ENCODE measurements at regions not wholly inside any gene's neighbourhood (a gene's known extent, or its start where the extent isn't known, plus 50 kb on each side); places are given as distances from the start of the nearest gene placed in this dataset.

DNA sequence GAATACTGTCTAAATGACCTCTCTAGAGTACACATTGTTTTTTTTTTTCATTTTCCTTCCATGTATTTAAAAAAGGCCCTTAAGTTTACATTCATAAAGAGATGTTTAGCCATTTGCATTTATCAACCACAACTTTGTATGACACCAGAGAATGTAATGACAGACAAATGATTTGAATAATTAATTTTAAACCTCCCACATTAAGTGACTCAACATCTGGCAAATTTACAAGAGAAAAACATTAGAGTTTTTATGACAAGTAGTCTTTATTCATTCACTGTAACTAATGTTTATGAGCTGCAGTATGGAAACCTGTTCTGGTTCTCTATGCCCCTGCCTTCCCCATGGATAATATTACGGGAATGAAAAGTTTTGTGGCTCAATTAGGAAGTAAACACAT is 1093.8 kb upstream of the CDH9 start:
- no peak overlapping the region for H3K4me2 ChIP-seq (ENCODE audit: low read length)
- H3K79me2 ChIP-seq (ENCODE audit: insufficient read depth, low read depth, low read length), result no peaks in the 10 kb centered on the region
- no peak overlapping the region for H3K4me3 ChIP-seq (ENCODE audit: low read depth, low read length, poor library complexity, severe bottlenecking)
- TF ChIP-seq, protein P1, sequence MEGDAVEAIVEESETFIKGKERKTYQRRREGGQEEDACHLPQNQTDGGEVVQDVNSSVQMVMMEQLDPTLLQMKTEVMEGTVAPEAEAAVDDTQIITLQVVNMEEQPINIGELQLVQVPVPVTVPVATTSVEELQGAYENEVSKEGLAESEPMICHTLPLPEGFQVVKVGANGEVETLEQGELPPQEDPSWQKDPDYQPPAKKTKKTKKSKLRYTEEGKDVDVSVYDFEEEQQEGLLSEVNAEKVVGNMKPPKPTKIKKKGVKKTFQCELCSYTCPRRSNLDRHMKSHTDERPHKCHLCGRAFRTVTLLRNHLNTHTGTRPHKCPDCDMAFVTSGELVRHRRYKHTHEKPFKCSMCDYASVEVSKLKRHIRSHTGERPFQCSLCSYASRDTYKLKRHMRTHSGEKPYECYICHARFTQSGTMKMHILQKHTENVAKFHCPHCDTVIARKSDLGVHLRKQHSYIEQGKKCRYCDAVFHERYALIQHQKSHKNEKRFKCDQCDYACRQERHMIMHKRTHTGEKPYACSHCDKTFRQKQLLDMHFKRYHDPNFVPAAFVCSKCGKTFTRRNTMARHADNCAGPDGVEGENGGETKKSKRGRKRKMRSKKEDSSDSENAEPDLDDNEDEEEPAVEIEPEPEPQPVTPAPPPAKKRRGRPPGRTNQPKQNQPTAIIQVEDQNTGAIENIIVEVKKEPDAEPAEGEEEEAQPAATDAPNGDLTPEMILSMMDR (conservative IDR thresholded peaks at IDR 0.05; ENCODE audit: low read length), result no peak
- TF ChIP-seq EZH2phosphoT487 (IDR thresholded peaks at IDR 0.05; ENCODE audit: borderline replicate concordance, low read depth, low read length), result no peak
- BruUV-seq (replicated peaks), result no TSS peak
- DNase-seq (ENCODE audit: low spot score), result no peak
- no peaks in the 10 kb centered on the region for H3K9me2 ChIP-seq (ENCODE audit: insufficient read depth, low read length)
- CTCF ChIA-PET (ENCODE audit: unreplicated experiment), result no interaction called here
- no peaks in the 10 kb centered on the region for H4K20me1 ChIP-seq (ENCODE audit: insufficient read depth, low read length)
- H3K27ac ChIP-seq (ENCODE audit: low read depth, low read length, poor library complexity, severe bottlenecking), result no peak overlapping the region
- intact Hi-C loops (cut with micrococcal nuclease; ENCODE audit: unreplicated experiment), result no loop called here
- H3K4me1 ChIP-seq (ENCODE audit: insufficient read depth, low read length, poor library complexity, severe bottlenecking), result no peaks in the 10 kb centered on the region
- POLR2A ChIA-PET, result interaction anchor here (0.7 kb wide), 1 partner anchor 32 kb away, joined by 3 read pairs; no protein-coding TSS in a partner anchor
- no peaks in the 10 kb centered on the region for H3K36me3 ChIP-seq (ENCODE audit: insufficient read depth, low read length)
- no peak overlapping the region for H2AFZ ChIP-seq (ENCODE audit: low read length)
- no peaks in the 10 kb centered on the region for H3K9me3 ChIP-seq (ENCODE audit: low read length)

DNA sequence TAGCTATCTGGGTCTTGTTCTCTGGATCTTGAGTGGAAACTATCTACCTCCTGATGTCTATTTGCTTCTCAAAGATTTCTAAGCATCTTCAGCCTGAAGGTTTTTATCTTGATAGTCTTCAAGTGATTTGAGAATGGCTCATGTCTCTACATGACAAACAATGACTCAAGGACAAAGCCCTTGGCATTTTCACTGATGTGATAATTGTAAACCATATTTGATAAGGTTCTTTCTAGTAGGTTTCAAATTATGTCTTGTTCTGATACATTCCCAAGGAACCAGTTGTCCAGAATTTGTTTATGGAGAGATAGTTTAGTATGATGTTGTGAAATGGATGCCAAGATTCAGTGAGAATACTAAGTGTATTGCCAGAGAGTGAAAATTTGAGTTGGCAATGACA is 1079.3 kb upstream of the CDH9 start:
- Histone ChIP-seq H3K4me3 (ENCODE audit: low read depth, low read length, poor library complexity, severe bottlenecking) (no peak overlapping the region), H3K9me2 (ENCODE audit: insufficient read depth, low read length) (no peaks in the 10 kb centered on the region), H3K4me2 (ENCODE audit: low read length) (no peak overlapping the region), H3K27ac (ENCODE audit: low read depth, low read length, poor library complexity, severe bottlenecking) (no peak overlapping the region), H2AFZ (ENCODE audit: low read length) (no peak overlapping the region), H3K9me3 (ENCODE audit: low read length) (peaks cover 6% of the 10 kb centered on the region; the same call in 1 of the 2 replicates), H3K4me1 (ENCODE audit: insufficient read depth, low read length, poor library complexity, severe bottlenecking) (no peaks in the 10 kb centered on the region), H4K20me1 (ENCODE audit: insufficient read depth, low read length) (no peaks in the 10 kb centered on the region), H3K79me2 (ENCODE audit: insufficient read depth, low read depth, low read length) (no peaks in the 10 kb centered on the region), H3K36me3 (ENCODE audit: insufficient read depth, low read length) (no peaks in the 10 kb centered on the region)
- no peak for DNase-seq (ENCODE audit: low spot score)
- no TSS peak for BruUV-seq (replicated peaks)
- TF ChIP-seq, protein P1 (conservative IDR thresholded peaks at IDR 0.05; ENCODE audit: low read length), result no peak
- no peak for TF ChIP-seq EZH2phosphoT487 (IDR thresholded peaks at IDR 0.05; ENCODE audit: borderline replicate concordance, low read depth, low read length)
- ChIA-PET POLR2A (no interaction called here), CTCF (ENCODE audit: unreplicated experiment) (no interaction called here)
- intact Hi-C loops (cut with micrococcal nuclease; ENCODE audit: unreplicated experiment), result no loop called here

DNA sequence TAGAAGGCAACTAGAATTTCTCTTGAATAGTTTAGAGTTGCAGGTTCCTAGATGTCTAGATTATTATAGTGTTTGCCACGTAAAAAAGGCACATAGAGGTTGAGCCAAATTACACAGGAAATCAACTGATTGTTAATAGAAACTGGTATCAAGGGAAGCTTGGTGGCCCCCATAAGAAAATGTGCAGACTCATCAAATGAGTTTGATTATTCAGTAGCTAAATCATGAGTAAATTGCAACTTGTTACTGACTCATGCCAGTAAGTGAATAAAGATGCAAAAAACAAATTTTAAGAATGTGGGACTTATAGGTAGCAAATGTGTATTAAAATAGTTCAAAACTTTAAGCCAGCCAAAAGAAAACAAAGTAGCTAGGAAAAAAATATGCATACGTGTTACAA is 1078.9 kb upstream of the CDH9 start:
- ChIA-PET POLR2A (no interaction called here), CTCF (ENCODE audit: unreplicated experiment) (no interaction called here)
- Histone ChIP-seq H3K4me2 (ENCODE audit: low read length) (no peak overlapping the region), H3K79me2 (ENCODE audit: insufficient read depth, low read depth, low read length) (no peaks in the 10 kb centered on the region), H2AFZ (ENCODE audit: low read length) (no peak overlapping the region), H3K9me3 (ENCODE audit: low read length) (peaks cover 6% of the 10 kb centered on the region; the same call in 1 of the 2 replicates), H3K36me3 (ENCODE audit: insufficient read depth, low read length) (no peaks in the 10 kb centered on the region), H3K4me3 (ENCODE audit: low read depth, low read length, poor library complexity, severe bottlenecking) (no peak overlapping the region), H3K9me2 (ENCODE audit: insufficient read depth, low read length) (no peaks in the 10 kb centered on the region), H3K27ac (ENCODE audit: low read depth, low read length, poor library complexity, severe bottlenecking) (no peak overlapping the region), H3K4me1 (ENCODE audit: insufficient read depth, low read length, poor library complexity, severe bottlenecking) (no peaks in the 10 kb centered on the region), H4K20me1 (ENCODE audit: insufficient read depth, low read length) (no peaks in the 10 kb centered on the region)
- no TSS peak for BruUV-seq (replicated peaks)
- TF ChIP-seq EZH2phosphoT487 (IDR thresholded peaks at IDR 0.05; ENCODE audit: borderline replicate concordance, low read depth, low read length), result no peak
- TF ChIP-seq, protein P1 (conservative IDR thresholded peaks at IDR 0.05; ENCODE audit: low read length), result no peak
- no peak for DNase-seq (ENCODE audit: low spot score)
- intact Hi-C loops (cut with micrococcal nuclease; ENCODE audit: unreplicated experiment), result no loop called here

All from OCI-LY7 (cell line).